ENCODE measurements at regions not wholly inside any gene's neighbourhood (a gene's known extent, or its start where the extent isn't known, plus 50 kb on each side); places are given as distances from the start of the nearest gene placed in this dataset.

- DNase-seq = no peak
Observed at GRCh38 chr1:199109160-199109559, 470.3 kb downstream of the PTPRC start.

GRCh38 chr1:199112365-199112764 is 473.5 kb downstream of the PTPRC start:
- no peak for DNase-seq

- DNase-seq = peak; percentile 11
Observed at GRCh38 chr1:199113265-199113869, 474.5 kb downstream of the PTPRC start.

- no peak for DNase-seq
Observed at GRCh38 chr1:199116488-199116887, 477.6 kb downstream of the PTPRC start.

GRCh38 chr1:199121047-199121446 is 482.2 kb downstream of the PTPRC start:
- no peak for DNase-seq

GRCh38 chr1:199122085-199122484 is 483.2 kb downstream of the PTPRC start:
- no peak for DNase-seq

- DNase-seq = no peak
Observed at GRCh38 chr1:199122532-199123311, 483.9 kb downstream of the PTPRC start.

GRCh38 chr1:199123615-199124014 is 484.8 kb downstream of the PTPRC start:
- no peak for DNase-seq

GRCh38 chr1:199124351-199124750 is 485.5 kb downstream of the PTPRC start:
- DNase-seq = no peak

GRCh38 chr1:199129247-199129646 is 490.4 kb downstream of the PTPRC start:
- DNase-seq = no peak

GRCh38 chr1:199132006-199132405 is 493.2 kb downstream of the PTPRC start:
- no peak for DNase-seq

- no peak for DNase-seq
Observed at GRCh38 chr1:199135901-199136300, 497.1 kb downstream of the PTPRC start.

GRCh38 chr1:199138061-199138460 is 499.2 kb downstream of the PTPRC start:
- no peak for DNase-seq

- no peak for DNase-seq
Observed at GRCh38 chr1:199149591-199149990, 510.8 kb downstream of the PTPRC start.

- no peak for DNase-seq
Observed at GRCh38 chr1:199150756-199151155, 511.9 kb downstream of the PTPRC start.

- DNase-seq = no peak
Observed at GRCh38 chr1:199151634-199152425, 513.0 kb downstream of the PTPRC start.

GRCh38 chr1:199152676-199153075 is 513.8 kb downstream of the PTPRC start:
- DNase-seq = no peak

- DNase-seq = no peak
Observed at GRCh38 chr1:199155166-199156019, 516.6 kb downstream of the PTPRC start.

- DNase-seq = no peak
Observed at GRCh38 chr1:199157494-199157893, 518.7 kb downstream of the PTPRC start.

GRCh38 chr1:199160521-199161318 is 521.9 kb downstream of the PTPRC start:
- no peak for DNase-seq

- DNase-seq = no peak
Observed at GRCh38 chr1:199161319-199161680, 522.5 kb downstream of the PTPRC start.
